HL-60 (cell line): ENCODE measurements at regions not wholly inside any gene's neighbourhood (a gene's known extent, or its start where the extent isn't known, plus 50 kb on each side); places are given as distances from the start of the nearest gene placed in this dataset.

ENCODE experiments used
- DNase-seq, 2 experiments: peaks; one replicate each; pipeline ENCODE4 v3.0.0-alpha.2; 2010 to 2020; ENCODE audit warnings: low read depth in 1 of 2, low spot score in 1 of 2
- H3K27ac ChIP-seq: fragments of 250-450 bp; sonication (Bioruptor Pico); replicated peaks from 2 replicates; pipeline ENCODE4 v1.5.1; 2020; ENCODE audit warnings: mild to moderate bottlenecking, moderate library complexity
- H3K27me3 ChIP-seq: fragments of 250-450 bp; sonication (Bioruptor Pico); 2 replicates; pipeline ENCODE4 v1.5.1; 2021; ENCODE audit warnings: mild to moderate bottlenecking, moderate library complexity; ENCODE audit not compliant: insufficient read depth, poor library complexity, severe bottlenecking
- H3K4me3 ChIP-seq: replicated peaks from 2 replicates; pipeline ENCODE4 v1.5.1; 2011; ENCODE audit warnings: mild to moderate bottlenecking, control low read depth, low read length; ENCODE audit not compliant: insufficient read depth
- CTCF ChIP-seq: IDR thresholded peaks from one replicate; pipeline ENCODE4 v1.5.1; 2011; ENCODE audit warnings: low read length, control low read depth, inconsistent platforms; ENCODE audit not compliant: insufficient read depth
- GABPA ChIP-seq: IDR thresholded peaks from 2 replicates; pipeline ENCODE4 v1.6.1; 2012; ENCODE audit warnings: low read depth
- POLR2AphosphoS5 ChIP-seq: IDR thresholded peaks from 2 replicates; pipeline ENCODE4 v1.6.1; 2012; ENCODE audit warnings: low read depth
- SPI1 ChIP-seq: IDR thresholded peaks from 2 replicates; pipeline ENCODE4 v1.6.1; 2012; ENCODE audit warnings: low read depth, mild to moderate bottlenecking, borderline replicate concordance
- TF ChIP-seq, protein P1 (sequence below): IDR thresholded peaks from 2 replicates; pipeline ENCODE4 v1.6.1; 2012; ENCODE audit warnings: low read depth; ENCODE audit not compliant: insufficient replicate concordance

- TF ChIP-seq CTCF (no peak), POLR2AphosphoS5 (no peak), GABPA (no peak), SPI1 (no peak)
- TF ChIP-seq, protein P1, sequence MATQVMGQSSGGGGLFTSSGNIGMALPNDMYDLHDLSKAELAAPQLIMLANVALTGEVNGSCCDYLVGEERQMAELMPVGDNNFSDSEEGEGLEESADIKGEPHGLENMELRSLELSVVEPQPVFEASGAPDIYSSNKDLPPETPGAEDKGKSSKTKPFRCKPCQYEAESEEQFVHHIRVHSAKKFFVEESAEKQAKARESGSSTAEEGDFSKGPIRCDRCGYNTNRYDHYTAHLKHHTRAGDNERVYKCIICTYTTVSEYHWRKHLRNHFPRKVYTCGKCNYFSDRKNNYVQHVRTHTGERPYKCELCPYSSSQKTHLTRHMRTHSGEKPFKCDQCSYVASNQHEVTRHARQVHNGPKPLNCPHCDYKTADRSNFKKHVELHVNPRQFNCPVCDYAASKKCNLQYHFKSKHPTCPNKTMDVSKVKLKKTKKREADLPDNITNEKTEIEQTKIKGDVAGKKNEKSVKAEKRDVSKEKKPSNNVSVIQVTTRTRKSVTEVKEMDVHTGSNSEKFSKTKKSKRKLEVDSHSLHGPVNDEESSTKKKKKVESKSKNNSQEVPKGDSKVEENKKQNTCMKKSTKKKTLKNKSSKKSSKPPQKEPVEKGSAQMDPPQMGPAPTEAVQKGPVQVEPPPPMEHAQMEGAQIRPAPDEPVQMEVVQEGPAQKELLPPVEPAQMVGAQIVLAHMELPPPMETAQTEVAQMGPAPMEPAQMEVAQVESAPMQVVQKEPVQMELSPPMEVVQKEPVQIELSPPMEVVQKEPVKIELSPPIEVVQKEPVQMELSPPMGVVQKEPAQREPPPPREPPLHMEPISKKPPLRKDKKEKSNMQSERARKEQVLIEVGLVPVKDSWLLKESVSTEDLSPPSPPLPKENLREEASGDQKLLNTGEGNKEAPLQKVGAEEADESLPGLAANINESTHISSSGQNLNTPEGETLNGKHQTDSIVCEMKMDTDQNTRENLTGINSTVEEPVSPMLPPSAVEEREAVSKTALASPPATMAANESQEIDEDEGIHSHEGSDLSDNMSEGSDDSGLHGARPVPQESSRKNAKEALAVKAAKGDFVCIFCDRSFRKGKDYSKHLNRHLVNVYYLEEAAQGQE = no peak
- DNase-seq = no peak
- H3K27me3 ChIP-seq = no peaks in the 10 kb centered on the region
- H3K4me3 ChIP-seq = no peak overlapping the region
- no peak overlapping the region for H3K27ac ChIP-seq
Observed at GRCh38 chr7:46567858-46568257, 646.8 kb upstream of the IGFBP3 start.

- no peak overlapping the region for H3K4me3 ChIP-seq
- DNase-seq = no peak
- H3K27ac ChIP-seq = no peak overlapping the region
- TF ChIP-seq, protein P1 = no peak
- no peak for TF ChIP-seq CTCF
- no peak for TF ChIP-seq POLR2AphosphoS5
- TF ChIP-seq SPI1 = no peak
- no peak for TF ChIP-seq GABPA
- H3K27me3 ChIP-seq = no peaks in the 10 kb centered on the region
Observed at GRCh38 chr7:46566097-46566774, 645.2 kb upstream of the IGFBP3 start.

DNA sequence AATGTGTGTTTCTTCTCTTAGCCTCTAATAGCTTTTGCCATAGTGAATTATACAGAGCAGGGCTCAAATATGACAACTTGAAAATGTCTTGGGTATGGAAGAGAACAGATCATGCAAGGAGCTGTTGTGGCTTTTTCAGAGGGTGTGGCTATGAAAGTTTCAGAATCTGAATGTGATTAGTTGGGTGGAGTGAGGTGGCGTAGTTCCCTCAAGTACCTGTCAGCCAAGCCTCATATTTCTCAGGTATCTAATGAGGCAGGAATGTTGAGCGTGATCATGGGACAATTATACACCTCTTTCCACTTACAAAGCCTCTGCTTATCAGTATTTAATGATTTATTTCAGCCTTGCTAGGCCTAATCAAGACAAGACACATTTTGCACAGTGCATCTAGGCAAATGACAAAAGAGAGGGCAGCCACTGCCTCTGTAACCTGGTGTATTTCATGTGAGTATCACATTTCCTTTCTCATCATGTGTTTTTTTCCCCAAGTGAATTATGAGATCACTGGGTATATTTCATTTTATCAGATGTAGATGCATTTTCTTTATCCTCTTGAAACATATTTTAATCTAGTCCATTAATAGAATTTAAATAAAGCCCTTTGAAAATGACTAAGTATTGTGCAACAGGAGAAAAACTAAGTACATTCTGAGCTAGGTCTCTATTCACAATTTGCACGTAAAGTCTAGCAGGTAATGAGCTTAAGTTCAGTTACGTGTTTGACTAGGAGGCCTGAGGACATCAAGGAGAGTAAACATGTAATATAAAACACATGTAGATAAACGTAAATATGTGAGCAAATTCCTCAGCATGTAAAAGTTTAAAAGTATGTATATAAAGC lies 644.4 kb upstream of the IGFBP3 start:
- H3K4me3 ChIP-seq = no peak overlapping the region
- DNase-seq = no peak
- no peaks in the 10 kb centered on the region for H3K27me3 ChIP-seq
- TF ChIP-seq GABPA = no peak
- TF ChIP-seq CTCF = no peak
- no peak overlapping the region for H3K27ac ChIP-seq
